Stomach (tissue), 8 donors: ENCODE measurements at regions not wholly inside any gene's neighbourhood (a gene's known extent, or its start where the extent isn't known, plus 50 kb on each side); places are given as distances from the start of the nearest gene placed in this dataset.
"Not testable (repeated sequence)": the region's sequence is repeated elsewhere in the genome, so short reads cannot be mapped to it uniquely, and the experiment has no call there.

Source experiments
- DNase-seq, 2 donors: peaks; one replicate each; pipeline versions ENCODE4 v3.0.0 to v3.0.0-alpha.2; 2013 to 2019
- H3K27ac ChIP-seq, 5 donors: fragments of 200-600 bp in 4 of 5; sonication (generic) in 4 of 5; one replicate each; pipeline ENCODE4 v1.5.1; 2013 to 2019; ENCODE audit warnings: mild to moderate bottlenecking in 1 of 5, moderate library complexity in 1 of 5
- H3K27me3 ChIP-seq, 3 donors: fragments of 200-600 bp; sonication (generic); one replicate each; pipeline ENCODE4 v1.5.1; 2017 to 2019; ENCODE audit warnings: mixed run types in 1 of 3
- H3K36me3 ChIP-seq, 4 donors: fragments of 200-600 bp; sonication (generic); 1 replicate in 3 of 4; 2 replicates in 1 of 4; pipeline ENCODE4 v1.5.1; 2016 to 2019
- H3K4me1 ChIP-seq, 4 donors: fragments of 200-600 bp; sonication (generic); one replicate each; pipeline ENCODE4 v1.5.1; 2016 to 2019
- H3K4me3 ChIP-seq, 4 donors: fragments of 200-600 bp; sonication (generic) in 3 of 4; one replicate each; pipeline ENCODE4 v1.5.1; 2016 to 2019; ENCODE audit warnings: mild to moderate bottlenecking in 1 of 4
- H3K9me3 ChIP-seq, 4 donors: fragments of 200-600 bp; sonication (generic); one replicate each; pipeline ENCODE4 v1.5.1; 2016 to 2019
- CTCF ChIP-seq, 7 experiments: fragments of 450-650 bp in 4 of 7; fragments of 200-600 bp in 3 of 7; sonication (generic) in 3 of 7; IDR thresholded peaks; one replicate each; pipeline ENCODE4 v1.5.1; 2016 to 2019; ENCODE audit warnings: antibody characterized with exemption in 7 of 7, control low read depth in 2 of 7, mild to moderate bottlenecking in 1 of 7
- EP300 ChIP-seq: sonication (generic); formaldehyde crosslinking; IDR thresholded peaks from one replicate; pipeline ENCODE4 v1.6.1; 2017; ENCODE audit warnings: antibody characterized with exemption
- POLR2A ChIP-seq, 4 donors: fragments of 450-650 bp; IDR thresholded peaks; one replicate each; pipeline ENCODE4 v1.6.1; 2016; ENCODE audit warnings: antibody characterized with exemption in 4 of 4, control low read depth in 2 of 4, mild to moderate bottlenecking in 1 of 4, moderate library complexity in 1 of 4
- POLR2AphosphoS5 ChIP-seq, 3 donors: sonication (generic); formaldehyde crosslinking; IDR thresholded peaks; one replicate each; pipeline ENCODE4 v1.6.1; 2016; ENCODE audit warnings: antibody characterized with exemption in 3 of 3
- WGBS, 5 donors: extraction: QIAGEN DNeasy Blood & Tissue Kit in 3 of 5; methylation state at CpG; one replicate each; pipeline versions ENCODE4 v1.1.5 to v1.1.7; 2013 to 2018; 5-methylcytosine and 5-hydroxymethylcytosine counted together
- intact Hi-C: fragments of 100-400 bp; cut with DNase I; formaldehyde crosslinking; loops from one replicate; pipeline ENCODE4 v1.15.1; 2023; ENCODE audit warnings: low total_unique reads
- donor health status: healthy with polysubstance abuse.
- donor health status: Bipolar disorder and iron deficiency.
- donor health status: healthy.

- Histone ChIP-seq H3K9me3 (no peaks in the 10 kb centered on the region), H3K36me3 (no peaks in the 10 kb centered on the region), H3K4me1 (no peaks in the 10 kb centered on the region), H3K27ac (no peak overlapping the region), H3K4me3 (no peak overlapping the region), H3K27me3 (no peaks in the 10 kb centered on the region)
- 85 to 100% (median 91%) methylated on average over 3 to 4 of the region's 4 CpGs for WGBS, 5 donors
- DNase-seq, result no peak
- TF ChIP-seq POLR2AphosphoS5 (IDR thresholded peaks at IDR 0.05) (no peak), CTCF (IDR thresholded peaks at IDR 0.05) (no peak), POLR2A (IDR thresholded peaks at IDR 0.05) (no peak), EP300 (no peak)
- intact Hi-C loops, result no loop called here
These were observed 205.3 kb upstream of the KLF8 start for GRCh38 chrX:56026815-56027214.

GRCh38 chrX:56029188-56029587 is 203.0 kb upstream of the KLF8 start:
- Histone ChIP-seq H3K27ac (no peak overlapping the region), H3K4me1 (no peaks in the 10 kb centered on the region), H3K4me3 (no peak overlapping the region), H3K27me3 (no peaks in the 10 kb centered on the region), H3K36me3 (no peaks in the 10 kb centered on the region), H3K9me3 (no peaks in the 10 kb centered on the region)
- intact Hi-C loops, result no loop called here
- WGBS, 5 donors, result 41 to 82% (median 55%) methylated on average over 3 to 5 of the region's 5 CpGs
- TF ChIP-seq POLR2AphosphoS5 (IDR thresholded peaks at IDR 0.05) (no peak), CTCF (IDR thresholded peaks at IDR 0.05) (no peak), EP300 (no peak), POLR2A (IDR thresholded peaks at IDR 0.05) (no peak)
- DNase-seq, result no peak

- H3K4me1 ChIP-seq, result no peaks in the 10 kb centered on the region
- H3K27me3 ChIP-seq, result no peaks in the 10 kb centered on the region
- no peak overlapping the region for H3K4me3 ChIP-seq
- DNase-seq, result no peak
- H3K36me3 ChIP-seq, result no peaks in the 10 kb centered on the region
- H3K27ac ChIP-seq, result no peak overlapping the region
- WGBS, 5 donors, result 42 to 74% (median 65%) methylated on average over 7 to 8 of the region's 8 CpGs
- intact Hi-C loops, result no loop called here
- H3K9me3 ChIP-seq, result no peaks in the 10 kb centered on the region
- TF ChIP-seq POLR2A (IDR thresholded peaks at IDR 0.05), result no peak
- TF ChIP-seq EP300, result no peak
These were observed 202.5 kb upstream of the KLF8 start for GRCh38 chrX:56029691-56030090.

- Histone ChIP-seq H3K27me3 (no peaks in the 10 kb centered on the region), H3K4me3 (no peak overlapping the region), H3K27ac (no peak overlapping the region), H3K4me1 (no peaks in the 10 kb centered on the region), H3K36me3 (no peaks in the 10 kb centered on the region), H3K9me3 (peaks cover 0 to 4% (median 2%) of the 10 kb centered on the region in 4 donors)
- no peak for TF ChIP-seq CTCF (IDR thresholded peaks at IDR 0.05)
- no peak for TF ChIP-seq POLR2A (IDR thresholded peaks at IDR 0.05)
- TF ChIP-seq POLR2AphosphoS5 (IDR thresholded peaks at IDR 0.05), result no peak
- no peak for TF ChIP-seq EP300
- intact Hi-C loops, result no loop called here
- DNase-seq, result no peak
- 89 to 100% (median 95%) methylated on average over 8 to 13 of the region's 13 CpGs for WGBS, 5 donors
These were observed 200.7 kb upstream of the KLF8 start for GRCh38 chrX:56031409-56031808.

- 52 to 79% (median 70%) methylated on average over 2 of the region's 2 CpGs for WGBS, 5 donors
- Histone ChIP-seq H3K27ac (no peak overlapping the region), H3K9me3 (peaks cover 0 to 18% (median 8%) of the 10 kb centered on the region in 4 donors), H3K4me1 (no peaks in the 10 kb centered on the region), H3K36me3 (no peaks in the 10 kb centered on the region), H3K27me3 (no peaks in the 10 kb centered on the region), H3K4me3 (no peak overlapping the region)
- intact Hi-C loops, result no loop called here
- TF ChIP-seq POLR2AphosphoS5 (IDR thresholded peaks at IDR 0.05) (no peak), CTCF (IDR thresholded peaks at IDR 0.05) (no peak), EP300 (no peak)
- DNase-seq, result no peak
These were observed 198.5 kb upstream of the KLF8 start for GRCh38 chrX:56033495-56034180.

GRCh38 chrX:56052673-56053330 is 179.4 kb upstream of the KLF8 start:
- DNase-seq, H3K36me3 ChIP-seq, intact Hi-C loops, H3K27ac ChIP-seq, H3K27me3 ChIP-seq, H3K4me1 ChIP-seq, H3K4me3 ChIP-seq: not testable (repeated sequence)
- 67 to 94% (median 88%) methylated on average over 18 to 22 of the region's 22 CpGs for WGBS, 5 donors
- H3K9me3 ChIP-seq, result peaks cover 0 to 30% (median 8%) of the 10 kb centered on the region in 4 donors
